ENCODE measurements at regions not wholly inside any gene's neighbourhood (a gene's known extent, or its start where the extent isn't known, plus 50 kb on each side); places are given as distances from the start of the nearest gene placed in this dataset.

GRCh38 chr2:57075226-57075625 is 891.4 kb downstream of the CCDC85A start:
- TF ChIP-seq CTCF (IDR thresholded peaks at IDR 0.05) (no peak), POLR2A (IDR thresholded peaks at IDR 0.05) (no peak), EP300 (IDR thresholded peaks at IDR 0.05) (no peak)

Data from tibial nerve (tissue), 4 donors.